ENCODE measurements at regions not wholly inside any gene's neighbourhood (a gene's known extent, or its start where the extent isn't known, plus 50 kb on each side); places are given as distances from the start of the nearest gene placed in this dataset.

DNA sequence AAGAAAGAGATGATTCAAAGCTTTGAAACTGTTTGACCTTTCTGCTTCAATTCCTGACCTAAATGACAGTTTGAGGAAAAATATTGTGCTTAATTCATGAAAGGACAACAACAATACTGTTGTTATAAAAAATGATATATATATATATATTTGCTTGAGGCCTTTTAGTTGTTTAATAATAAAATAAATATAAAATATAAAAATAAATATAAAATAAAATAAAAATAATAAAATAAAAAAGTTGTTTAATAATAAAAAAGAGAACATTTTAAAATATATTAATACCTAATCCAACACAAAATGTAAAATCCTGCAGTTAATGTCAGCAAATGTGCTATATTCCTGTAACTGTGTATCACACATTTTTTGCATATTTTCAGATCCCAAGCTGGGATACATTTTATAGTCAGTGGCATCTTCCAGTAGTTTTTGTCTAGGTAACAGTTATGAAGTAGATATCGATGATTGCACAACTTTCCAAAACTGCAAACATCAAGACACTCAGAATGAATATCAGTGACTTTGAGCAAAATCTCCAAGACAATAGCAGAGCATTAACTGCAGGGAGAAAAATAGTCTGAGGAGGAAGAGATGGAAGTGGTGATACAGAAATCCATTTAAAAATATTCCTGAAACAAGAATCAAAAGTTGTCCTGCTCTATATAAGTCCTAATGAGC lies 375.5 kb upstream of the KLHL1 start:
- TF ChIP-seq, protein P1, sequence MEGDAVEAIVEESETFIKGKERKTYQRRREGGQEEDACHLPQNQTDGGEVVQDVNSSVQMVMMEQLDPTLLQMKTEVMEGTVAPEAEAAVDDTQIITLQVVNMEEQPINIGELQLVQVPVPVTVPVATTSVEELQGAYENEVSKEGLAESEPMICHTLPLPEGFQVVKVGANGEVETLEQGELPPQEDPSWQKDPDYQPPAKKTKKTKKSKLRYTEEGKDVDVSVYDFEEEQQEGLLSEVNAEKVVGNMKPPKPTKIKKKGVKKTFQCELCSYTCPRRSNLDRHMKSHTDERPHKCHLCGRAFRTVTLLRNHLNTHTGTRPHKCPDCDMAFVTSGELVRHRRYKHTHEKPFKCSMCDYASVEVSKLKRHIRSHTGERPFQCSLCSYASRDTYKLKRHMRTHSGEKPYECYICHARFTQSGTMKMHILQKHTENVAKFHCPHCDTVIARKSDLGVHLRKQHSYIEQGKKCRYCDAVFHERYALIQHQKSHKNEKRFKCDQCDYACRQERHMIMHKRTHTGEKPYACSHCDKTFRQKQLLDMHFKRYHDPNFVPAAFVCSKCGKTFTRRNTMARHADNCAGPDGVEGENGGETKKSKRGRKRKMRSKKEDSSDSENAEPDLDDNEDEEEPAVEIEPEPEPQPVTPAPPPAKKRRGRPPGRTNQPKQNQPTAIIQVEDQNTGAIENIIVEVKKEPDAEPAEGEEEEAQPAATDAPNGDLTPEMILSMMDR (CRISPR knock-in tag; IDR thresholded peaks at IDR 0.05), result no peak
- TF ChIP-seq, protein P2, sequence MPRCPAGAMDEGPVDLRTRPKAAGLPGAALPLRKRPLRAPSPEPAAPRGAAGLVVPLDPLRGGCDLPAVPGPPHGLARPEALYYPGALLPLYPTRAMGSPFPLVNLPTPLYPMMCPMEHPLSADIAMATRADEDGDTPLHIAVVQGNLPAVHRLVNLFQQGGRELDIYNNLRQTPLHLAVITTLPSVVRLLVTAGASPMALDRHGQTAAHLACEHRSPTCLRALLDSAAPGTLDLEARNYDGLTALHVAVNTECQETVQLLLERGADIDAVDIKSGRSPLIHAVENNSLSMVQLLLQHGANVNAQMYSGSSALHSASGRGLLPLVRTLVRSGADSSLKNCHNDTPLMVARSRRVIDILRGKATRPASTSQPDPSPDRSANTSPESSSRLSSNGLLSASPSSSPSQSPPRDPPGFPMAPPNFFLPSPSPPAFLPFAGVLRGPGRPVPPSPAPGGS (CRISPR knock-in tag; IDR thresholded peaks at IDR 0.05), result no peak
- TF ChIP-seq, protein P3, sequence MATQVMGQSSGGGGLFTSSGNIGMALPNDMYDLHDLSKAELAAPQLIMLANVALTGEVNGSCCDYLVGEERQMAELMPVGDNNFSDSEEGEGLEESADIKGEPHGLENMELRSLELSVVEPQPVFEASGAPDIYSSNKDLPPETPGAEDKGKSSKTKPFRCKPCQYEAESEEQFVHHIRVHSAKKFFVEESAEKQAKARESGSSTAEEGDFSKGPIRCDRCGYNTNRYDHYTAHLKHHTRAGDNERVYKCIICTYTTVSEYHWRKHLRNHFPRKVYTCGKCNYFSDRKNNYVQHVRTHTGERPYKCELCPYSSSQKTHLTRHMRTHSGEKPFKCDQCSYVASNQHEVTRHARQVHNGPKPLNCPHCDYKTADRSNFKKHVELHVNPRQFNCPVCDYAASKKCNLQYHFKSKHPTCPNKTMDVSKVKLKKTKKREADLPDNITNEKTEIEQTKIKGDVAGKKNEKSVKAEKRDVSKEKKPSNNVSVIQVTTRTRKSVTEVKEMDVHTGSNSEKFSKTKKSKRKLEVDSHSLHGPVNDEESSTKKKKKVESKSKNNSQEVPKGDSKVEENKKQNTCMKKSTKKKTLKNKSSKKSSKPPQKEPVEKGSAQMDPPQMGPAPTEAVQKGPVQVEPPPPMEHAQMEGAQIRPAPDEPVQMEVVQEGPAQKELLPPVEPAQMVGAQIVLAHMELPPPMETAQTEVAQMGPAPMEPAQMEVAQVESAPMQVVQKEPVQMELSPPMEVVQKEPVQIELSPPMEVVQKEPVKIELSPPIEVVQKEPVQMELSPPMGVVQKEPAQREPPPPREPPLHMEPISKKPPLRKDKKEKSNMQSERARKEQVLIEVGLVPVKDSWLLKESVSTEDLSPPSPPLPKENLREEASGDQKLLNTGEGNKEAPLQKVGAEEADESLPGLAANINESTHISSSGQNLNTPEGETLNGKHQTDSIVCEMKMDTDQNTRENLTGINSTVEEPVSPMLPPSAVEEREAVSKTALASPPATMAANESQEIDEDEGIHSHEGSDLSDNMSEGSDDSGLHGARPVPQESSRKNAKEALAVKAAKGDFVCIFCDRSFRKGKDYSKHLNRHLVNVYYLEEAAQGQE (IDR thresholded peaks at IDR 0.05; ENCODE audit: borderline replicate concordance in 1 of 2, low read depth in 1 of 2, low read length in 2 of 2), result no peak
- TF ChIP-seq NCOA2 (CRISPR knock-in tag; IDR thresholded peaks at IDR 0.05) (no peak), REXO4 (CRISPR knock-in tag; IDR thresholded peaks at IDR 0.05; ENCODE audit: borderline replicate concordance) (no peak), ZNF350 (CRISPR knock-in tag; IDR thresholded peaks at IDR 0.05; ENCODE audit: borderline replicate concordance, low read depth) (no peak), ZNF326 (CRISPR knock-in tag; IDR thresholded peaks at IDR 0.05; ENCODE audit: borderline replicate concordance) (no peak)
- TF ChIP-seq, protein P4, sequence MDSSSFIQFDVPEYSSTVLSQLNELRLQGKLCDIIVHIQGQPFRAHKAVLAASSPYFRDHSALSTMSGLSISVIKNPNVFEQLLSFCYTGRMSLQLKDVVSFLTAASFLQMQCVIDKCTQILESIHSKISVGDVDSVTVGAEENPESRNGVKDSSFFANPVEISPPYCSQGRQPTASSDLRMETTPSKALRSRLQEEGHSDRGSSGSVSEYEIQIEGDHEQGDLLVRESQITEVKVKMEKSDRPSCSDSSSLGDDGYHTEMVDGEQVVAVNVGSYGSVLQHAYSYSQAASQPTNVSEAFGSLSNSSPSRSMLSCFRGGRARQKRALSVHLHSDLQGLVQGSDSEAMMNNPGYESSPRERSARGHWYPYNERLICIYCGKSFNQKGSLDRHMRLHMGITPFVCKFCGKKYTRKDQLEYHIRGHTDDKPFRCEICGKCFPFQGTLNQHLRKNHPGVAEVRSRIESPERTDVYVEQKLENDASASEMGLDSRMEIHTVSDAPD (CRISPR knock-in tag; IDR thresholded peaks at IDR 0.05), result no peak
- TF ChIP-seq, protein P5, sequence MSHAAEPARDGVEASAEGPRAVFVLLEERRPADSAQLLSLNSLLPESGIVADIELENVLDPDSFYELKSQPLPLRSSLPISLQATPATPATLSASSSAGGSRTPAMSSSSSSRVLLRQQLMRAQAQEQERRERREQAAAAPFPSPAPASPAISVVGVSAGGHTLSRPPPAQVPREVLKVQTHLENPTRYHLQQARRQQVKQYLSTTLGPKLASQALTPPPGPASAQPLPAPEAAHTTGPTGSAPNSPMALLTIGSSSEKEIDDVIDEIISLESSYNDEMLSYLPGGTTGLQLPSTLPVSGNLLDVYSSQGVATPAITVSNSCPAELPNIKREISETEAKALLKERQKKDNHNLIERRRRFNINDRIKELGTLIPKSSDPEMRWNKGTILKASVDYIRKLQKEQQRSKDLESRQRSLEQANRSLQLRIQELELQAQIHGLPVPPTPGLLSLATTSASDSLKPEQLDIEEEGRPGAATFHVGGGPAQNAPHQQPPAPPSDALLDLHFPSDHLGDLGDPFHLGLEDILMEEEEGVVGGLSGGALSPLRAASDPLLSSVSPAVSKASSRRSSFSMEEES (CRISPR knock-in tag; IDR thresholded peaks at IDR 0.05), result no peak
